GM21515 (cell line): ENCODE measurements at regions not wholly inside any gene's neighbourhood (a gene's known extent, or its start where the extent isn't known, plus 50 kb on each side); places are given as distances from the start of the nearest gene placed in this dataset.
"Not testable (repeated sequence)": the region's sequence is repeated elsewhere in the genome, so short reads cannot be mapped to it uniquely, and the experiment has no call there.

Experiments used
- ATAC-seq: cut with Tn5 transposase; IDR thresholded peaks from one replicate; pipeline ENCODE4 v1.9.1; 2021; ENCODE audit not compliant: unreplicated experiment

GRCh38 chr17:5943982-5944381 is 126.2 kb upstream of the WSCD1 start:
- ATAC-seq: no peak

DNA sequence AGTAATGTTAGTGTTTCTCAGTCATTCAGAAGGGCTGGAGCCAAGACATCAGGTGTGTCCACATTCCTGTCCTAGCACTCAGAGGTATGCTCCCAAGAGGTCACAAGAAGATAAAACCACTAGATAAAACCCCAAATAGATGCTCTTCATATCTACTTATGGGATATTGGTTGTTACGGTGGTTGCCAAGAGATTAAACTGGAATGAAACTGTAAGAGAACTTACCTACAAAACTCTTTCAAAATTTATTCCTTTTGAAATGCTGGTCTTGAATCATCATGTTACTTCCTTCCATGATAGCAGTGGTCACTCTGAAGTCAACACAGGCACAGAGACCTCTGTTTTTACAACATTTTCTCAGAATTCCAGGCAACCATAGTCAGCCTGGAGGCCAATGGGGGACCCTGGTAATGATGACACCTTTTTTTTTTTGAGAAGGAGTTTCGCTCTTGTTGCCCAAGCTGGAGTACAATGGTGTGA is 122.4 kb upstream of the WSCD1 start:
- no peak for ATAC-seq

GRCh38 chr17:5948811-5949210 is 121.4 kb upstream of the WSCD1 start:
- no peak for ATAC-seq

- ATAC-seq: no peak
Observed at GRCh38 chr17:5950878-5951277, 119.3 kb upstream of the WSCD1 start.

GRCh38 chr17:5951912-5952311 is 118.3 kb upstream of the WSCD1 start:
- no peak for ATAC-seq

GRCh38 chr17:5952518-5952917 is 117.7 kb upstream of the WSCD1 start:
- ATAC-seq: no peak

DNA sequence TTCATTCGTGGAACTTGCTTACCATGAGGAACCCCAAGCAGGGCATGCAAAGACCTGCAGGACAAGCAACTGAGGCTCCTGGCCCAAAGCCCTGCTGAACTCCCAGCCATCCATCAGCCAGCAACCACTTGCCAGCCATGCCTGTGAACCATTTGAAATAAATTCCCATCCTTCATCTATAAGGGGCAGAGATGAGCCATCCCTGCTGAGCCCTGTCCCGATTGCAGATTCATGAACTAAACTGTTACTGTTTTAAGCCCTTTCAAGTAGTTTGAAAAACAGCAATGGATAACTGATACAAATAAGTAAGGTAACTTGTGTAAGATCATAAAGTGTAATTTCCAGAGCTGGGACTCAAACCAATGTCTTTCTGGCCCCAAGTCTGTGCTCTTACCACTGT is 114.4 kb upstream of the WSCD1 start:
- no peak for ATAC-seq

- no peak for ATAC-seq
Observed at GRCh38 chr17:5958850-5959249, 111.3 kb upstream of the WSCD1 start.

DNA sequence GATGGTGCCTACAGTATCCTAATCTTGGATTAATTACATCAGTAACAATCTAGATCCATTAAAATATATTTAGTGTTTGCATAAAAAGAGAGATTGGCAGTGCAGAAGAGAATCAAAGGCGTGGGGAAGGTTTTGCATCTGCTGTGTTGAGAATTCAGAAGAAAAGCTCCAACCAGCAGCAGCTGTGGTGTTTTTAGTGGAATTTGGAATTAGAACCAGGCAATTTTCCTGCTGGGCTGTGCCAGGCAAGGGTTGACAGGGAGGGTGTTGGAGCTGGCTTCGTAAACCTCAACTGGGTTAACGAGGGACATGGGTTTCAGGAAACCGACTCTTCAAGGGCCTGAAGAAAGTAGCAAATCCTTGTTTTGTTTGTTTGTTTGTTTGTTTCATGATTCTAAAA is 107.8 kb upstream of the WSCD1 start:
- no peak for ATAC-seq

GRCh38 chr17:5971969-5972368 is 98.2 kb upstream of the WSCD1 start:
- ATAC-seq: no peak

- ATAC-seq: no peak
Observed at GRCh38 chr17:5973410-5973809, 96.8 kb upstream of the WSCD1 start.

DNA sequence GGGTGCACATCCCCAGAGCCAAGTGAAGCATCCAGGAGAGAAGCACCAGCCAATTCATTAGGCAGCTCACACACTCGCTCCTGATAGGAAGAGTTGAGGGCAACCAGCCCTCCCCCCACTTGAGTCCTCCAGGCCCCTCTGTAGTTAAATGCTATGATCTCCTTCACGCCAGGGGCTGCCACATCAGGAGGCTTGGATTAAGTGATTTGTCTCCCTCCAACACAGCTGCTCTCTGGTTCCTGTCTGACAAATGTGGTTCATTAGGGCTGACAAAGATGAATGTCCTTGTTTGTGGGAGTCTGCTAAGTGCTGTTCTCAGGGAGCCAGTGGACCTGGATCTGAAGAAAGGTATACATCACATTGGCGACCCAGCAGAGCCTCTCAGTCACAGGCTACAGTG is 94.5 kb upstream of the WSCD1 start:
- no peak for ATAC-seq

DNA sequence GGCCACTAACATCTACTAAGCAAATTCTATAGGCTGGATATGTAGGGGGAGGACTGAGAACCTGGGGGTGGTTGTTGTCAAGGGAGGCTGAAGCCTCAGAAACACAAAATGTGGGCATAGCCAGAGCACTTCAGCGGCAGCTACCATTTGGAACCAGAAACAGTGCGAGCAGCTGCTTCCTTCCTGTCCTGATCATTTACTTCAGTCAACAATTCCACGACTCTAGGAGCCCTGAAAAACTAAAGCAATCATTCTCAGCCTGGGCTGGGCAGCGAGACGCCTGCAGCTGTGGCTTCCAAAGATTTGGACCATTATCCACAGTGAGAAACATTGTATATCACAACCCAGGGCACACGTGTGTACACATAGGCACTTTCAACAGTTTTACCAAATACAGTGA is 93.9 kb upstream of the WSCD1 start:
- no peak for ATAC-seq

DNA sequence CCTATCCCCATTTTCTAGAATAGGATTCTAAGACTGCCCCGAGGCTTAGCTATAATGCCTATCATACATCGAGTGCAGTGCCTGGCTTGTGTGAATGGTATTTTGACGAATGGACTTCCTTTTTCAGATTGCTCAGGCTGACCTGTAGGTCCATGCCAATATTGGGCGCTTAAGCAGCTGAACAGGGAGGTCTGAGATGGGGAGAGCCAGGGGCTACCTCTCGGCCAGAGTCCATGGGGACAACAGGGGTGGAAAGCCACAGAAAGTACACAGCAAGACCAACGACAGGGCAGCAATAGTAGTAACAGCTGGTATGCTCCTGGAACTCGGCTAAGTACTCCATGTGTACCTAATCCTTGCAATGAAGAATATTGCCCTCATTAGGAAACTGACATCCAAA is 91.7 kb upstream of the WSCD1 start:
- ATAC-seq: no peak

DNA sequence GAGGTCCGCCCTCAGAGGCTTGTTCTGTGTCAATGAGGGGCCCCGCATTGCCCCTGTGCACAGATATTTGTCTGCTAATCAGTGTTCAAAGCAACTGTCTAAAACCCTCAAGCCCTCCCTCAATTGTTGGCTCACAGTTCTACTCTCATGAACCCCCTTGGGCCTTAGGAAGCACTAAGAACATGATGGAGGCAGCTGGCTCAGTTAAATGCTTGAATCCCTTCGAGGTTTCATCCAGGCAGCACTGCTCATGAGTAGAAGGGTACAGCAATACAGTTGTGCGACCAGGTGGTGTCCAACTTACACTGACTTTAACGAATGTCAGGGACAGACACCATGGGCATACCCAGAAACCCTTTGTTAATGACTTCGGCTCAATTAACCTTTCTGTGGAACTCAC is 89.2 kb upstream of the WSCD1 start:
- ATAC-seq: no peak

GRCh38 chr17:5986644-5987043 is 83.5 kb upstream of the WSCD1 start:
- no peak for ATAC-seq

DNA sequence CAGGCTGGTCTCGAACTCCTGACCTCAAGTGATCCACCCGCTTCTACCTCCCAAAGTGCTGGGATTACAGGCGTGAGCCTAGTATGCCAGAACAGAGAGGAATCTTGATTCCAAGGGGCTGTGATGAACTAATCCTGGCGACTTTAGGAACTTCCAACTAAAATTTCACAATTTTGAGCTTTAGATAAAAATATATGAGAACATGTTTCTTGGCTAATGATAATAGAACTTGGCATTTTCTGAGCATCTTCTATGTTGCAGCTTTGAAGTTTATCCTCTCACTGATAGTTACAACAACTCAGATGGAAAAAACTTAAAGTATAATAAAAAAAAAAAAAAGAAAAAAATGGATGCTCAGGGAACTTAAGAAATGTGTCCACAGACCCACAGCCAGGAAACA is 69.8 kb upstream of the WSCD1 start:
- ATAC-seq: no peak

DNA sequence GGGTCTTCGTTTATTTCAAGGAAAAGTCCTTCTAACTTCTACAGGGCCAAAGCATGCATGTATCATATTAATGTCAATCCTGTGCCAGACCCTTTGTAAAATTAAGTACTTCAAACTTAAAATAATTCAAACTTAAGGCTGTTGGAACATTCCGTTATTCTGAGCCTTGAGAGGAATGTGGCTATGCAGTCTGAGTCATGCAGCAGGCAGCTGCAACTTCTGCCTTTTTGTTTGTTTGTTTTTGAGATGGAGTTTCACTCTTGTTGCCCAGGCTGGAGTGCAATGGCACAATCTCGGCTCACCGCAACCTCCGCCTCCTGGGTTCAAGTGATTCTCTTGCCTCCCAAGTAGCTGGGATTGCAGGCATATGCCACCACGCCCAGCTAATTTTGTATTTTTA is 67.0 kb upstream of the WSCD1 start:
- ATAC-seq: not testable (repeated sequence)

DNA sequence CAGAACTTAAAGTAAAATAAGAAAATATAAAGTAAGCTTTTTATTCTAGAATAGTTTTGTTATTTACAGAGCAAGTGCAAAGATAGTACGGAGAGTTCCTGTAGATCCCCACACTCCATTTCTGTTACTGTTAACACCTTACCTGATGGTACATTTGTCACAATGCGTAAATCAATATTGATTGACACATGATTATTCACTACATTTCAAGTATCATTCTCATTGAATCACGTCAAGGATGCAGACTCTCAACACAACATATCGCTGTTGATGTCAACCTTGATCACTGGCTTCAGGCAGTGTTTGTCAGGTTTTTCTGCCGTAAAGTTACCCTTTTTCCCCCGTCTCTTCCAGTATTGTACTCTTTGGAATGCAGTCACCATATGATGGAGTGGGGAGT is 64.2 kb upstream of the WSCD1 start:
- no peak for ATAC-seq

DNA sequence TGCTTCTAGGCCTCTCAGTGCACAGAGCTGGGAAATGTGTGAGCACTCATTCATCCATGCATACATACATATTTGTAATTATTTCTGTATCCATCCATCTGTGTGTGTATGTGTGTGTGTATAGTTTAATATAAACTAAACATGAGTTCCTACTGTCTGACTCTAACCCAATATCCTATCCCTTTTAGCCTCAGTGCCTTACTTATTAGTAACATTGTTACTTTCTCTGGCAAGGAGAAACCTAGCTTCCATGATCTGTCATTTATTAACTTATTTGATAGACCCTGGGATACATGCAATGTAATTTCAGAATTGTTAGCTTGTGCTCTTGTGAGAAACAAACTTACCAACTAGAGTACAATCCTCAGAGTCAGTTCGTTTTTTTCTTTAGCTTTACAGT is 59.0 kb upstream of the WSCD1 start:
- ATAC-seq: no peak

DNA sequence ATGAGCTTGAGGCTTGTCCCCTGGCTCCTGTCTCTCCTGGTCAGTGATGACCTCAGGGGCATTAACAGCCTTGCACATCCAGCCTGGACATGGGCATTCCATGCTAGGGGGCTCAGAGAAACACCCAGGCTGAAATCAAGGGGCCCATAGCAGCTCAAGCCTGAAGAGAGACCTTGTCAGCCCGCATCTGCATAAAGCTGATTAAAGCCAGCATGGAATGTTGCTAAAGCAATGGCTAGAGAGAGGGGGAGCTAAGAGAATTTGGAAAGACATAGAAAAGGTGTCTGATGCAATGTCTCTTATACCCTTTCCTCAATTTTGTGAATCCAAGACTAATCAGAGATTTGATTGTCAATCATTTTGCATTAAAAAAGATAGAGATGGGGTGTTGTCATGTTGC is 51.4 kb upstream of the WSCD1 start:
- no peak for ATAC-seq

GRCh38 chr17:6019959-6020358 is 50.2 kb upstream of the WSCD1 start:
- ATAC-seq: no peak

- no peak for ATAC-seq
Observed at GRCh38 chr17:6020376-6021010, 49.7 kb upstream of the WSCD1 start.
